Nucleus accumbens (tissue), 56 donors: ENCODE measurements at regions not wholly inside any gene's neighbourhood (a gene's known extent, or its start where the extent isn't known, plus 50 kb on each side); places are given as distances from the start of the nearest gene placed in this dataset.

Experiments used
- DNase-seq, 56 donors: peaks; one replicate each; lab custom pipeline; 2025; lab: John Stamatoyannopoulos, UW

- no peak for DNase-seq
These were observed 156.6 kb downstream of the PRDM6 start for GRCh38 chr5:123245689-123246088.

GRCh38 chr5:123244458-123244857 is 155.4 kb downstream of the PRDM6 start:
- no peak for DNase-seq
